H1 (cell line): ENCODE measurements at regions not wholly inside any gene's neighbourhood (a gene's known extent, or its start where the extent isn't known, plus 50 kb on each side); places are given as distances from the start of the nearest gene placed in this dataset.
A peak's percentile ranks its signal among the peaks of the same experiment; 100 is the strongest.
"Not testable (repeated sequence)": the region's sequence is repeated elsewhere in the genome, so short reads cannot be mapped to it uniquely, and the experiment has no call there.

ENCODE experiments used
- CTCF ChIA-PET: fragments of 300-600 bp; sonication (Branson Sonifier 250); formaldehyde crosslinking; loops from one replicate; lab custom pipeline; 2021; ENCODE audit not compliant: partially characterized antibody; lab: Charles Lee
- POLR2A ChIA-PET: fragments of 300-600 bp; sonication (Branson Sonifier 250); formaldehyde crosslinking; loops from one replicate; lab custom pipeline; 2021; ENCODE audit warnings: inconsistent platforms; ENCODE audit not compliant: partially characterized antibody; lab: Charles Lee
- DNase-seq, 2 experiments: peaks; one replicate each; pipeline versions ENCODE4 v3.0.0 to v3.0.0-alpha.2; 2010 to 2022; ENCODE audit warnings: low spot score in 2 of 2, low read depth in 1 of 2, mixed read lengths in 1 of 2
- FAIRE-seq: peaks from 2 replicates; lab custom pipeline; 2011; peaks lifted over from hg19 to GRCh38; lab: Jason Lieb, UNC
- H2AFZ ChIP-seq: 2 replicates; pipeline ENCODE4 v1.8.1; 2012; ENCODE audit warnings: low read length, inconsistent platforms
- H2AK5ac ChIP-seq: 2 replicates; pipeline ENCODE4 v1.6.1; 2013; ENCODE audit warnings: low read depth, low read length
- H2BK120ac ChIP-seq: replicated peaks from 2 replicates; pipeline ENCODE3; 2013; ENCODE audit warnings: low read depth, low read length, inconsistent platforms
- H2BK12ac ChIP-seq: 2 replicates; pipeline ENCODE4 v1.6.1; 2013; ENCODE audit warnings: low read depth, low read length
- H2BK15ac ChIP-seq: 2 replicates; pipeline ENCODE4 v1.6.1; 2013; ENCODE audit warnings: low read length
- H2BK20ac ChIP-seq: 2 replicates; pipeline ENCODE4 v1.6.1; 2013; ENCODE audit warnings: low read length
- H2BK5ac ChIP-seq: 2 replicates; pipeline ENCODE4 v1.6.1; 2013; ENCODE audit warnings: low read depth, low read length
- H3K14ac ChIP-seq: 2 replicates; pipeline ENCODE4 v1.6.1; 2013; ENCODE audit warnings: inconsistent platforms; ENCODE audit not compliant: insufficient read length
- H3K18ac ChIP-seq: 2 replicates; pipeline ENCODE4 v1.6.1; 2013; ENCODE audit warnings: low read length; ENCODE audit errors: extremely low read depth
- H3K23ac ChIP-seq: 2 replicates; pipeline ENCODE4 v1.6.1; 2013; ENCODE audit warnings: inconsistent platforms; ENCODE audit not compliant: insufficient read length
- H3K23me2 ChIP-seq: 2 replicates; pipeline ENCODE4 v1.6.1; 2013; ENCODE audit warnings: low read depth, low read length
- H3K27ac ChIP-seq: 2 replicates; pipeline ENCODE4 v1.6.1; 2011; ENCODE audit warnings: low read depth, low read length, inconsistent platforms
- H3K27me3 ChIP-seq, 4 experiments: replicated peaks in 1 of 4; 1 replicate in 1 of 4; 2 replicates in 3 of 4; pipeline versions ENCODE4 v1.6.1 to v1.8.1; 2011 to 2013; ENCODE audit warnings: low read length in 3 of 4, mild to moderate bottlenecking in 3 of 4, inconsistent platforms in 2 of 4, mixed read lengths in 2 of 4, moderate library complexity in 1 of 4; ENCODE audit not compliant: control insufficient read depth in 3 of 4, insufficient read depth in 3 of 4; ENCODE audit errors: extremely low read depth in 1 of 4
- H3K36me3 ChIP-seq, 4 experiments: 2 replicates each; pipeline versions ENCODE4 v1.6.1 to v1.8.1; 2011 to 2013; ENCODE audit warnings: mild to moderate bottlenecking in 4 of 4, low read length in 3 of 4, moderate library complexity in 2 of 4, control low read depth in 1 of 4, inconsistent platforms in 1 of 4; ENCODE audit not compliant: insufficient read depth in 4 of 4, control insufficient read depth in 2 of 4
- H3K4ac ChIP-seq: replicated peaks from 2 replicates; pipeline ENCODE3; 2013; ENCODE audit warnings: low read length, low read depth, mixed read lengths, inconsistent platforms; ENCODE audit not compliant: insufficient read length
- H3K4me1 ChIP-seq, 4 experiments: replicated peaks in 1 of 4; 1 replicate in 1 of 4; 2 replicates in 3 of 4; pipeline versions ENCODE4 v1.6.1 to v1.8.1; 2011 to 2013; ENCODE audit warnings: low read length in 3 of 4, inconsistent platforms in 2 of 4, mixed read lengths in 1 of 4; ENCODE audit not compliant: insufficient read depth in 4 of 4, control insufficient read depth in 3 of 4
- H3K4me2 ChIP-seq, 2 experiments: 2 replicates each; pipeline versions ENCODE4 v1.6.1 to v1.8.1; 2011 to 2013; ENCODE audit warnings: low read depth in 2 of 2, low read length in 2 of 2, control low read depth in 1 of 2, inconsistent platforms in 1 of 2, mild to moderate bottlenecking in 1 of 2; ENCODE audit not compliant: insufficient read depth in 1 of 2
- H3K4me3 ChIP-seq, 4 experiments: fragments of 200-600, 300-600 bp in 1 of 4; sonication (generic), shearing (Covaris generic), sonication (Bioruptor Twin) in 1 of 4; 2 replicates each; pipeline versions ENCODE4 v1.5.1 to v1.8.1; 2011 to 2016; ENCODE audit warnings: low read length in 4 of 4, low read depth in 3 of 4, control low read depth in 2 of 4, inconsistent platforms in 2 of 4, mild to moderate bottlenecking in 2 of 4, mixed read lengths in 1 of 4, moderate library complexity in 1 of 4; ENCODE audit not compliant: insufficient read depth in 2 of 4; ENCODE audit errors: extremely low read depth in 1 of 4
- H3K56ac ChIP-seq: replicated peaks from 2 replicates; pipeline ENCODE3; 2013; ENCODE audit warnings: low read depth, mild to moderate bottlenecking, mixed read lengths, low read length, inconsistent platforms; ENCODE audit not compliant: insufficient read length
- H3K79me1 ChIP-seq: 2 replicates; pipeline ENCODE4 v1.6.1; 2013; ENCODE audit warnings: low read depth, low read length, control low read depth
- H3K79me2 ChIP-seq, 2 experiments: 2 replicates each; pipeline versions ENCODE4 v1.6.1 to v1.8.1; 2012 to 2013; ENCODE audit warnings: low read length in 2 of 2, mild to moderate bottlenecking in 2 of 2, inconsistent platforms in 1 of 2; ENCODE audit not compliant: insufficient read depth in 2 of 2, control insufficient read depth in 1 of 2
- H3K9ac ChIP-seq, 4 experiments: replicated peaks in 1 of 4; 1 replicate in 1 of 4; 2 replicates in 3 of 4; pipeline versions ENCODE4 v1.6.1 to v1.8.1; 2011 to 2013; ENCODE audit warnings: low read depth in 3 of 4, low read length in 3 of 4, control low read depth in 2 of 4, mild to moderate bottlenecking in 2 of 4, moderate library complexity in 2 of 4, inconsistent platforms in 1 of 4; ENCODE audit errors: extremely low read depth in 1 of 4
- H3K9me3 ChIP-seq, 2 experiments: 2 replicates each; pipeline versions ENCODE4 v1.6.1 to v1.8.1; 2012 to 2013; ENCODE audit warnings: mild to moderate bottlenecking in 2 of 2, moderate library complexity in 2 of 2, control low read depth in 1 of 2, inconsistent platforms in 1 of 2, low read depth in 1 of 2, low read length in 1 of 2, mixed read lengths in 1 of 2; ENCODE audit not compliant: insufficient read depth in 2 of 2
- H4K20me1 ChIP-seq, 2 experiments: replicated peaks in 1 of 2; 2 replicates each; pipeline versions ENCODE3 to v1.8.1; 2011 to 2013; ENCODE audit warnings: inconsistent platforms in 2 of 2, low read length in 2 of 2, mild to moderate bottlenecking in 1 of 2; ENCODE audit not compliant: insufficient read depth in 2 of 2, control insufficient read depth in 1 of 2
- H4K5ac ChIP-seq: 2 replicates; pipeline ENCODE4 v1.6.1; 2013; ENCODE audit warnings: low read length, low read depth, mixed read lengths, inconsistent platforms; ENCODE audit not compliant: insufficient read length
- H4K8ac ChIP-seq: 2 replicates; pipeline ENCODE4 v1.8.0; 2013; ENCODE audit warnings: mild to moderate bottlenecking, moderate library complexity, low read length, inconsistent platforms; ENCODE audit not compliant: insufficient read depth; ENCODE audit errors: extremely low read depth
- H4K91ac ChIP-seq: replicated peaks from 2 replicates; pipeline ENCODE3; 2013; ENCODE audit warnings: low read length, mixed read lengths, inconsistent platforms; ENCODE audit not compliant: insufficient read length
- BACH1 ChIP-seq: IDR thresholded peaks from 2 replicates; pipeline ENCODE4 v1.6.1; 2012; ENCODE audit warnings: low read length, improper control_type of control experiment
- CREB1 ChIP-seq: IDR thresholded peaks from 2 replicates; pipeline ENCODE4 v1.6.1; 2012; ENCODE audit warnings: inconsistent platforms
- CTCF ChIP-seq, 3 experiments: IDR thresholded peaks; 1 replicate in 2 of 3; 2 replicates in 1 of 3; pipeline versions ENCODE4 v1.5.1 to v1.6.1; 2011; ENCODE audit warnings: low read length in 3 of 3, mild to moderate bottlenecking in 3 of 3, inconsistent platforms in 2 of 3, low read depth in 1 of 3, moderate library complexity in 1 of 3; ENCODE audit not compliant: insufficient read depth in 1 of 3; ENCODE audit errors: control extremely low read depth in 1 of 3
- GABPA ChIP-seq: IDR thresholded peaks from 2 replicates; pipeline ENCODE4 v1.6.1; 2011; ENCODE audit warnings: mild to moderate bottlenecking, low read length, moderate library complexity, borderline replicate concordance; ENCODE audit not compliant: insufficient read depth
- RAD21 ChIP-seq, 2 experiments: IDR thresholded peaks in 1 of 2; conservative IDR thresholded peaks in 1 of 2; 2 replicates each; pipeline ENCODE4 v1.6.1; 2011; ENCODE audit warnings: low read depth in 2 of 2, low read length in 2 of 2, improper control_type of control experiment in 1 of 2, inconsistent platforms in 1 of 2, mild to moderate bottlenecking in 1 of 2, moderate library complexity in 1 of 2
- TAF1 ChIP-seq: IDR thresholded peaks from 2 replicates; pipeline ENCODE4 v1.6.1; 2011; ENCODE audit warnings: mild to moderate bottlenecking, low read depth, low read length
- TBP ChIP-seq: IDR thresholded peaks from 2 replicates; pipeline ENCODE4 v1.6.1; 2011; ENCODE audit warnings: low read depth, low read length, improper control_type of control experiment
- WGBS, 2 experiments: shearing (Covaris generic) in 1 of 2; methylation state at CpG; one replicate each; pipeline versions ENCODE4 v1.1.6 to v1.1.7; 2013 to 2015; ENCODE audit warnings: low lambda C conversion rate in 2 of 2, mixed read lengths in 2 of 2, inconsistent platforms in 1 of 2, low coverage in 1 of 2, missing lambda C conversion rate in 1 of 2; ENCODE audit not compliant: insufficient replicate concordance in 2 of 2, insufficient coverage in 1 of 2, insufficient read length in 1 of 2; ENCODE audit errors: extremely low coverage in 1 of 2, missing lambda C conversion rate in 1 of 2; 5-methylcytosine and 5-hydroxymethylcytosine counted together

GRCh38 chr4:4107411-4108107 lies 119.2 kb downstream of the OTOP1 start:
- H4K20me1 ChIP-seq, H3K18ac ChIP-seq, H2BK12ac ChIP-seq, H3K9me3 ChIP-seq, FAIRE-seq, H3K79me2 ChIP-seq, H2BK120ac ChIP-seq, H3K27me3 ChIP-seq, H3K23me2 ChIP-seq, H3K36me3 ChIP-seq, H3K79me1 ChIP-seq, H3K14ac ChIP-seq, H4K5ac ChIP-seq, H2BK15ac ChIP-seq, H2BK5ac ChIP-seq, H2AFZ ChIP-seq, H3K4me1 ChIP-seq, H3K4ac ChIP-seq, H3K23ac ChIP-seq, H3K56ac ChIP-seq, H4K8ac ChIP-seq, H4K91ac ChIP-seq, H3K27ac ChIP-seq, H2BK20ac ChIP-seq, H2AK5ac ChIP-seq: not testable (repeated sequence)
- POLR2A ChIA-PET, result interaction anchor here (1.5 kb wide), 1 partner anchor 13 kb away, joined by 3 read pairs; no protein-coding TSS in a partner anchor
- CTCF ChIA-PET, result interaction anchor here (0.6 to 1.8 kb wide), 7 partner anchors 8 to 121 kb away, joined by 3 to 6 read pairs (median 4); no protein-coding TSS in a partner anchor
- peak overlapping the region; percentile 4 to 79; a peak in 3 of 4 replicates for H3K4me2 ChIP-seq
- peak overlapping the region; percentile 24 to 67 (median 32); a peak in 6 of 8 replicates for H3K4me3 ChIP-seq
- 0 out of 7 replicates have a peak overlapping the region, but pooled peaks of 1 of the 4 experiments have one; percentile 30 for H3K9ac ChIP-seq
- 67% methylated on average over 10 of the region's 52 CpGs; no CpG with 5 or more reads in 1 of the 2 experiments for WGBS, 2 experiments
- TF ChIP-seq RAD21 (IDR thresholded peaks at IDR 0.05 in 1 of 2, conservative IDR thresholded peaks at IDR 0.05 in 1 of 2; ENCODE audit: low read depth in 2 of 2, low read length in 2 of 2) (peak; percentile 50 to 76), CREB1 (0 out of 2 replicates have a peak, but pooled peaks have one; percentile 21), TBP (peak; percentile 24; the same call in 1 of the 2 replicates), TAF1 (0 out of 2 replicates have a peak, but pooled peaks have one; percentile 21), CTCF (IDR thresholded peaks at IDR 0.05; ENCODE audit: control extremely low read depth in 1 of 3, insufficient read depth in 1 of 3, low read depth in 1 of 3, low read length in 3 of 3) (peak; percentile 69 to 88 (median 86)), BACH1 (peak; percentile 71), GABPA (peak; percentile 73; the same call in 1 of the 2 replicates)
- DNase-seq, result peak; percentile 21 to 95
